HG03521 (cell line): ENCODE measurements at regions not wholly inside any gene's neighbourhood (a gene's known extent, or its start where the extent isn't known, plus 50 kb on each side); places are given as distances from the start of the nearest gene placed in this dataset.

Source experiments
- ATAC-seq: cut with Tn5 transposase; IDR thresholded peaks from one replicate; pipeline ENCODE4 v1.9.1; 2021; ENCODE audit warnings: mild to moderate bottlenecking, moderate library complexity; ENCODE audit not compliant: unreplicated experiment

- no peak for ATAC-seq
Observed at GRCh38 chr12:77630790-77631445, 199.8 kb upstream of the NAV3 start.

DNA sequence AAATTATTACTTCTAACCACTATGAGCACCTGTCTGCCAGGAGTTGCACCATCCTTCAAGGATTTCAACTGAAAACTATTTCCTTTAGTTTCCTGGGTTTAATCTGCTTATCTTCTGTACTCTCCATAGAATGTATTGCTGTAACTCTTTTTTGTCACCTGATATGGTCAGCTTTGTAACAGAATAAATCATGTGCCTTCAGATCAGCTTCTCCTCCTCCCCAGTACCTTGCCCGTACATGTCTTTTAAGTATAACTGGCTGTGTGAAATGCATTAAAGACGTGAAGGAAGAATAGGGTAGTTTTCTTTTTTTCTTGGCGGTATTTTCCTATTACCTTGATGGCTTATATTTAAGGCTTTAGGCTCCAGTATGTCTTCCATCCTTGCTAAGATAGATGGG, 200.3 kb upstream of the NAV3 start:
- no peak for ATAC-seq

- no peak for ATAC-seq
Observed at GRCh38 chr12:77629141-77629540, 201.6 kb upstream of the NAV3 start.

GRCh38 chr12:77625441-77625840, 205.3 kb upstream of the NAV3 start:
- ATAC-seq = no peak

- ATAC-seq = no peak
Observed at GRCh38 chr12:77619425-77619824, 211.3 kb upstream of the NAV3 start.

DNA sequence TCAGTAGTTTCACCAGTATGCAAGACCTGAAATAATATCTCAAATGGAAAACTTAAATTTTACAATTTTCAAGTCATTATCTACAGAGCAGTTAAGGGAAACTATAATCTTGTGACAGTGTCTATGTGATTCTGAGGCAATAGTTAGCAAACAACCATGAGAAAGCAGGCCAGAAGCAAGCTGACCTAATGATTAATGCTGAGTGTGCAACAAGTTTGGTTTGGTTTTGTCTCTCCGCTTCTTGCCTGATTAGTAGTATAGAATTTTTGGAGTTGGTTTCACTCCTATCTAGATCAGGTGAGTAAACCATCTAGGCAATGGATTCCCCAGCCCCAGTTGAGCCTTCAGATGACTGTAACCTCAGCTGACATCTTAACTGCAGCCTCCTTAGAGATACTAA, 212.9 kb upstream of the NAV3 start:
- no peak for ATAC-seq

DNA sequence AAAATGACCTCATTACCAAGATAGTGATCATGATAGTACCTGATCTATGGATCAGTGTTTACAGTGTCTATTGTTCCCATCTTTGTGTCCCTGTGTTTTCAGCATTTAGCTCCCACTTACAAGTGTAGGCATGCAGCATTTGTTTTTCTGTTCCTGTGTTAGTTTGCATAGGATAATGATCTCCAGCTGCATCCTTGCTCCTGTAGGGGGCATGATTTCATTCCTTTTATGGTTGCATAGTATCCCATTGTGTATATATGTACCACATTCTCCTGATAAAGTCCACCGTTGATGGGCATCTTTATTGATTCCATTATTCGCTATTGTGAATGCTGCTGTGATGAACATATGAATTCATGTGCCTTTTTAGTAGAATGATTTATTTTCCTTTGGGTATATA, 215.4 kb upstream of the NAV3 start:
- ATAC-seq = no peak

DNA sequence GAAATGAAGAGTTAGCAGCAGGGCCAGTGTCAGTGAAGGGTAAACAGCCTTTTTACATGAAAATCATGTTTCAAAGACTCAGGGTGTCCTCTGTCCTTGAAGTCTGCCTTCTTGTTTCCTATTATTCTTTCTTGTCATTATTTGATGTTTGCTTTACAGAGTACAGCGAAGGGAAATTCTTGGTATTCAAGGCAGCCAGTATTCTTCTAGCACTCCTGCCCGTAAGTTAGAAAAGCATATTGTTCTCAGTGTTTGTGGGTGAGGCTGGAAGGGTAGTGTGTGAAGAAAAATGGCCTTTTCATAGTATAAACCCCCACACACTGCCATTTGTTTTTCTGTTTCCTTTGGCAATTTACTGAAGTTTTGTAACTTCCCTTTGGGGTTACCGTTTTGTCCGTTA, 217.3 kb upstream of the NAV3 start:
- no peak for ATAC-seq

DNA sequence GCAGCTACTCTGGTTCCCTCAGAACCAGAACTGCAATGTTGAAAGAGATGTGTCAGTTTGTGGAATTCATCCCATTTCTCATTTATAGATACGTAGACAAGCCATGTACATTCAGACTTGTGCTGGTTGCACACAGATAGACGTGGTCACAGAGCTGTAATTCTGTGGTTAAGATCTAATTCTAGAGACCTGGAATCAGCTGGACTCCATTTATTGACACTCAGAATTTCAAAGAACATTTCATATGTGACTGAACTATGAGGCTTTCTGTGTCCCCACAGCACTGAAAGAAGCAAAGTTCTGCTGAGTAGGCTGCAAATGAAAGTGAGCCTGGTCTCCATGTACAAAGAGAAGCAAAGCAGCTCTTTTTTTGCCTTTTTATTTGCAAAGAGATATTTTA, 220.2 kb upstream of the NAV3 start:
- ATAC-seq = no peak

DNA sequence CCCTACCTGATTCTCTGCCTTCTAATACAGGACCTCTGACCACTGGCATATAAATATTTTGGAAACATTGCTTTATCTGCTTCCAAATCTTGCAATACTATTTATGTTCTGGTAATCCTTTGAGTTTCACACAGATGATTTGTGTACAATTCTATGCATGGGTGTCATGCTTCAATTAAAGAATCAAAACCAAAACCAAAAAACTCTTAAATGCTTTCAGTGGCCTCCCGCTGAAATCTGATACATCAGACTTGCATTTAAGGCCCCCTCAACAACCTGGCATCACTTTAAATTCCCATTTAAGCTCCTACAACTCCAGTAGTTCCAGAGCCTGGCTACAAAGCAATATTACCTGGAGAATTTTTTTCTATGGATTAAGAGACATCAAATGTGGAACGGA, 221.7 kb upstream of the NAV3 start:
- no peak for ATAC-seq

DNA sequence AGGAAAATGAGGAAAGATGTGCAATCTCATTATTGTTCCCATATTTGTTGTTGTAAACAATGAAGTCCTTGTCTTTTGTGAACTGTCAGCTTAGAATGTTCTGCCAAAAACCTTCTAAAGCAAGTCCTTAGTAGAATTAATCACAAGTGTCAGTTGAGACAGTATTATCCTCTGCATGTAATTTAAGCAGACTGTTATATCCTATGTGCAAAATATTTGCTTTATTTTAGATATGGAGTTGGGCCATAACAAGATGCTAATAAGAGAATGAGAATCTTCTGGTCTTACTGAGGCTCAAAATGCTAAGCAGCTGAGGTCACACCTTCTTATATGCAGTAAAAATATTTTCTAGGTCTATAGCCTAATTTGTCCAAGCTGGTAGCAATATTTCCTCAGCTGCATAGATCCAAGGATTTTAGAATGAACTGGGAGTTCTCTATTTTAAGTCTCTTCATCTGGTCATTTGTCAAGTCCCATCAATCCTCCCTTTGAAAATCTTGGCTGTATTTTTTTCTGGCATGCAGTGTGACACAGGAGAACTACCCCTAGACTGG, 222.3 kb upstream of the NAV3 start:
- ATAC-seq = no peak

DNA sequence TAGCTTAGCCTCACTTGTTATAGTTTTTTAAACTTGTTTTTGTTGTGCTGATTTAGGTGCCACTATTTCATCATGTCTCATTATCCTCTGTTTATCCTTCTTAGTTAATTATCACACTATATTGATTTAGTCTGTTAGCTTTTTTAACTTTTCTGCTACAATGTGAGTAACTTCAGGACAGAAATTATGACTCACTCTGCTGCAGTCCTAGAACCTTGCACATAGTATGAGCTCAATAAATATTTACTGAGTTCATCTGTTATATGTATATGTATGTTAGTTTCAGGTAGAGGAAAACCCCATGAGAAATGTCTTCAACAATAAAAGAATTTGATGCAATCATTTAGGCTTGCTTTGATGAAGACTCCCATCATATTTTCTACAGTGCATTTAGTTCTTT, 224.3 kb upstream of the NAV3 start:
- no peak for ATAC-seq

DNA sequence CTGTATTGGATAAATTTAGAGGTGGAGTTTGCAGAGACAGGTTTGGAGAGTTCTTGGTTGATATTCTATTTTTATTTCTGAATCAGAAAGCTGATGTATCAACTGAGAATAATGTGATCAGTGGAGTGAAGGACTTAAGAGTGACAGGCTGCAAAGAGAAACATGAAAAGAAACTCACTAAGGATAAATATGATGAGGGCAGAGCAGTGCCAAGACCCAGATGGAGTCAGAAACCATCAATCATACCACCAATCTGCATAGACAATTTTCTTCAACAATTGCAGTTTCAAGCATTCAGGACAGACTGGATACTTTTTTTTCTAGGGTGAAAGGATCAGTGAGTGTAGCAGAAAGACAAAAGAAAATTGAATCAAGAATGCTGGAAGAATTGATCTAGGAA, 226.7 kb upstream of the NAV3 start:
- ATAC-seq = no peak

- peak; percentile 50 for ATAC-seq
Observed at GRCh38 chr12:77601069-77601468, 229.6 kb upstream of the NAV3 start.

DNA sequence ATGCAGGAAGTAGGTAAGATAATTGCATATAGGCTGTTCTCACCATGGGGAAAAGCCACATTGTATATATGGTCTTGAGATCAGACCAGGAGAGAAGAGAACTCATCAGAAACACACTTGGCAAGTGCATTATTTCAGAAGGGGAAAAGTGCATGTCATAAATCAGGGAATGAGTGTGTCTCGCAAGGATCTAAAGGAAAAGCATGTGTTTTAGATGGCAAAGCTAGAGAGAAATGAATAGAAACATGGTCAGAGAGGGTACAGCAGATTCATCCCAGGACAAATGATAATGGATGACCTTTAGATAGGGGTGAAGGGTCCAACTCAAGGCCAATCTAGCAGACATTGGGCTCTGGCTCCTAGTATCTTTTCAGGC, 230.2 kb upstream of the NAV3 start:
- ATAC-seq = no peak

GRCh38 chr12:77599782-77600467, 230.8 kb upstream of the NAV3 start:
- peak; percentile 57 for ATAC-seq

DNA sequence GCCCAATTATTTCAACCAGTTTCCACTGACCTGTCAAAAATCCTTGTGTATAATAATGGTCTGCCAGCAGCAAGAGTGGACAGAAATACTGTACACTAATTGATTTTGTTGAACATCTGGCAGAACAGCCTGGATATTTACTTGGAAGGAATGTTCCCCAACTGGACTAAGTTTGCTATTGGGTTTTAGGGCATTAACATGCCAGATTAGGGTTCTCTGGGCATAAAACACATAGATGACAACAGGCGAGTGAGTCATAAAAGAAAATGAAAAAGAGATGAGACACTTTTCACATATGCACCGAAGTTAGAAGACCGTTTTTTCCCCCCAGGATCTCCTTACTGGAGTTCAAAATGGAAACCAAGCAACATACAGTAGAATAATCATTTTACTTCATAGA, 236.3 kb upstream of the NAV3 start:
- ATAC-seq = no peak

GRCh38 chr12:77592836-77593235, 237.9 kb upstream of the NAV3 start:
- ATAC-seq = no peak

DNA sequence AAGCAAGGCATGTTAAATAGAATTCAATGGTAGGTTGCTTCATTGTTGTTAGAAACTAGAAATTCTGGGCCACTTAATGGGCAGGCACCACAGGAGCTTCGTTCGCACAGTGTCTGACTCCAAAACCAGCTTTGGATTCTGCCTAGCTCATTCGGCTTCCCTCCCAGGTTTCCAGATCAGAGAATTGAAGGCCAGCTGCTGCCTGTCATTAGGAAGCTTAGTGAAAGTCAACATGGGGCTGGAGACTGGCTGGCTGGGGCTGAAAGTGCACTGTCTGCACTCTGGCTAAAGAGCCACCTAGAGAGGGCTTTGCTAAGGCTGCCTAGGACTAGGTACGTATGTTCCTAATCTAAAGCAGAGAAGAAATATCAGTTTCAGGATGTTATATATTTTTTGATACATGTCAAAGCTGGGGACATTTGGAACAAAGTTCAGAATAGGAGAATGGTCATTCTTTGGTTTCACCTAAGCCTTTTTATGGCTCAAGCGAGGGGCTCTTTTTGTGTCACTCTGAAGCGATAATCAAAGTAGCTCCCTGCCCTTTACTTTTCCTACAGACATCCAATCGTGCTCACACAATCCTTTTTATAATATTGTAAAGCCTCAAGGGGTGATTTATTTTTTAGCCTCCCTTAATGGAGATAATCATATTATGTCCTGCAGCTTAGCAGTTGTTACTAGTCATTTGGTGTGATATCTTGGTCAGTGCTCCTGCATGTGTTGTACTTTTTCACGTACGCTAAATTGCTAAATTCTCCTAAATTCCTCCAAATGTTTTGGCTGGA, 238.5 kb upstream of the NAV3 start:
- no peak for ATAC-seq

- no peak for ATAC-seq
Observed at GRCh38 chr12:77590306-77590705, 240.4 kb upstream of the NAV3 start.

GRCh38 chr12:77584860-77585259, 245.8 kb upstream of the NAV3 start:
- no peak for ATAC-seq
